ENCODE measurements at regions not wholly inside any gene's neighbourhood (a gene's known extent, or its start where the extent isn't known, plus 50 kb on each side); places are given as distances from the start of the nearest gene placed in this dataset.

DNA sequence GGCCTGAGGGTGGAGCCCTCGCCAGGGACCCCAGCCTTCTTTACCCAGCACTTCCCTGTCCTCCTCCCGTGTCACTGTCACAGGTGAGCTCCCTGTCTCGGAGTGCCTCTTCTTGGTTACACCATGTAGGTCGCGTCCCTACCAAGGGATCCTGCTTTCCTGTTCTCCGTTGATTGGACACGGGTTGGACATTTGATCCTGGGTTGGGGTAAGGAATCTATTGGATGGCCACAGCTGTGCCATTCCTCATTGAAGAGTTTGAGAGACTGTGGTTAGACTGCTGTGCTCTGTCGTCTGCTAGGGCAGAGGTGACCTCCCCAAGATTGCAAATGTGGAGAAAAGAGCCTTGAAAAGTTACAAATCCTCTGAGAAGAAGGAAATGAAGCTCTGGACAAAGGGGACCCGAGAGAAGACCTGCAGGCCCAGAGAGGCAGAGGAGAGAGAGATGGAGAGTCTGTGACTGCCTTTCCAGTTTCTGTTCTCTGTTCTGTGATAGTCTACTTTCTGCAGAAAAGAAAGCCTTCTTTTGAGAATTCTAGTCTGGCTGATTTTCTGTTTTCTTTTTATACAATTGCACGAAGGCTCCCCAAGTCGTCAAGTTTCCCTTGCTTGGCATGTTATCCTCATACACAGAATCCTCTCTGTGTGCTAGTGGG lies 325.7 kb upstream of the RGMA start:
- in situ Hi-C loops (cut with MboI; ENCODE audit: low sequenced_read_pairs), result no loop called here

DNA sequence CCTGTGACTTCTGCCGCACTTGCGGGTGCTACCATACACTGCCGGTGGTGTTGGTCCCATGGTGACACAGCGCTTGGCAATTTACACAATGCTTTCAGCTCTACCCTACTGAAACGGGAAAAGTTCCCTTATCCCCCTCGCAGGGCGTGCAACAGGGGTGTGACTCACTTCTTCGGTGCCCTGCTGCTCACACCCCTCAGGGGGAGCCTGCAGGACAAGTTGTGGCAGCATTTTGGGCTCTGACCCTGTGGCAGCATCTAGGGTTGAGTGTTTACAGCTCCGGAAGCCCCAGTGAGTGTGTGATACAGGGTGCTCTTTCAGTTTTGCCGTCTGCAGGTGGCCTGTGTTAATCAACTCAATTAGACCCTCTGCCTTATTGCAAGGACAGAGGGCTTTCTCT lies 324.7 kb upstream of the RGMA start:
- in situ Hi-C loops (cut with MboI; ENCODE audit: low sequenced_read_pairs), result no loop called here

DNA sequence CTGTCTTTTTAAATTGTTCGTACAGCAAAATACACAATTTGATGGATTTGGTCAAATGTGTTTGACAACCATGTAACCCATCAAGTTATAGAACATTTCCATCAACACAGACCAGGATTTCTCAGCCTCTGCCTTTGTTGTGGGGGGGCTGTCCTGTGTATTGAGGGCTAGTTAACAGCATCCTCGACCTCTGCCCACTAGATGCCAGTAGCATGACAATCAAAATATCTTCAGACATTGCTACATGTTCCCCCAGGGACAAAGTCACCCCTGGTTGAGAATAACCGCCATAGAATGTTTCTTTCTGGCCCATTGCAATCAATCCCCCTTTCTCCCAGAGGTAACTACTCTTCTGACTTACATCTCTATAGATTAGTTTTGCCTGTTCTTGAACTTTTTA lies 310.1 kb upstream of the RGMA start:
- in situ Hi-C loops (cut with MboI; ENCODE audit: low sequenced_read_pairs), result no loop called here

DNA sequence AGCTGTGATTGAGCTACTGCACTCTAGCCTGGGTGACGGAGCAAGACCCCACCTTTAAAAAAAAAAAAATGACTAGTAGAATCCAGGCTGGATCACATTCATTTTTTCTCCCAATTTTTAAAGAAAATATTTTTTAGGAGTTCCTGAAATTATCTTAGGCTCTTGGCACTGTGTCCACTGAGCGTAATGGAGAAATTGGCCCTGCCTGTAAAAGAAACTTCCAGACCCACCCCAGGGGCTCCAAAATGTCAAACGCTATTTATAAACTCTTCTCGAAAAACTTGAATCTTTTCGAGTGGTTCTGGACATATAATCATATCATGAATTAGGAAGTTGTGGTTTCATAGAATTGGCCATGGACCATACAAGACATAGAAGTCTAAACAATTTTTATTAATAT lies 300.2 kb upstream of the RGMA start:
- in situ Hi-C loops (cut with MboI; ENCODE audit: low sequenced_read_pairs), result no loop called here

GRCh38 chr15:93384886-93385285 lies 295.9 kb upstream of the RGMA start:
- in situ Hi-C loops (cut with MboI; ENCODE audit: low sequenced_read_pairs), result no loop called here

DNA sequence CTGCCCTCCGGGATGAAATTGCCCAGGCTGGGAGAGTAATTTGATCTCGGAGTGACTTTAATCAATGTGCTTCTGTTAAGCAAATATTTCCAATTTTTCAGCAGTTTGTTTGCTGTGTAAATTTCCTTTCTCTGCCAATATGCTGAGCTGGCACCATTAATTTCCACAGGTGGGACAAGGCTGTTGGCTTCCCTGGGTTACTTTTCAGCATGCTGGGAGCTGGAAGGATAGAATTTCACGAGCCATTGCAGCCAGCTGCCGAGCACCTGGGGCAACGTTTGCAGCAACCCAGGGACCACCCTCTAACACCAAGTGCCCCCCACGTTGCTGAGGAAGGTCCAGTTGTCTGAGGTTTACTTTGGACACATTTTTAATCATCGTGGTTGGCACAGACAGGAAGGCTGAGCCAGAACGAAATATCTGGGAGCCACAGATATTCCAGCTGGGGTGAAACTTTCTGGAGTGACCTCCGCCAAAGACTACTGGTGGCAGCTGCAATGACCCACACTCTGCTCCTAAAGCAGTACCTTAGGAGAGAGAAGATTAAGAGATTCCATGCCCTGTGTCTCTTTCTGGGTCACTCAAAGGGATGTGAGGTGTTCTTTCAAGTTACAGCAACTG lies 293.3 kb upstream of the RGMA start:
- in situ Hi-C loops (cut with MboI; ENCODE audit: low sequenced_read_pairs), result no loop called here

GRCh38 chr15:93378558-93378957 lies 289.5 kb upstream of the RGMA start:
- in situ Hi-C loops (cut with MboI; ENCODE audit: low sequenced_read_pairs), result no loop called here

DNA sequence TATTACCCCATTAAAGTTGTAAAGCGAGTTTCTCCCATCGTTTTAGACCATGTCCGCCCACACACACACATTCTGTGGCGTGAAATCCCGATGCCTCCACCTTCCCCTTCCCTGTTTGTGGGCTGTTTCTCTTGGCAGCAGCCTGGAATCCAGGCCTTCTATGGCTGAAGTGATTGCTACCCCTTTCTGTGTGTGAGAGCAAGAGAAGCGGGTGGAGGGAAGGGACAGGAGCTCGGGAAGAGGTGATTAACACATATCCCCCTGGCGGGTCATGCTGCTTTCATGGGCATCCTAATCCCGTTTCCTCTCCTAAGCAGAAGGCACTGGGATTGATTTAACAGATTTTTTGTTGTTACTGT lies 283.8 kb upstream of the RGMA start:
- in situ Hi-C loops (cut with MboI; ENCODE audit: low sequenced_read_pairs), result no loop called here

- in situ Hi-C loops (cut with MboI; ENCODE audit: low sequenced_read_pairs), result no loop called here
Measured at GRCh38 chr15:93372208-93372864, 283.3 kb upstream of the RGMA start.

GRCh38 chr15:93366387-93367100 lies 277.5 kb upstream of the RGMA start:
- in situ Hi-C loops (cut with MboI; ENCODE audit: low sequenced_read_pairs), result no loop called here

- in situ Hi-C loops (cut with MboI; ENCODE audit: low sequenced_read_pairs), result no loop called here
Measured at GRCh38 chr15:93362821-93363220, 273.8 kb upstream of the RGMA start.

- in situ Hi-C loops (cut with MboI; ENCODE audit: low sequenced_read_pairs), result no loop called here
Measured at GRCh38 chr15:93362203-93362602, 273.2 kb upstream of the RGMA start.

- in situ Hi-C loops (cut with MboI; ENCODE audit: low sequenced_read_pairs), result no loop called here
Measured at GRCh38 chr15:93361703-93362102, 272.7 kb upstream of the RGMA start.

DNA sequence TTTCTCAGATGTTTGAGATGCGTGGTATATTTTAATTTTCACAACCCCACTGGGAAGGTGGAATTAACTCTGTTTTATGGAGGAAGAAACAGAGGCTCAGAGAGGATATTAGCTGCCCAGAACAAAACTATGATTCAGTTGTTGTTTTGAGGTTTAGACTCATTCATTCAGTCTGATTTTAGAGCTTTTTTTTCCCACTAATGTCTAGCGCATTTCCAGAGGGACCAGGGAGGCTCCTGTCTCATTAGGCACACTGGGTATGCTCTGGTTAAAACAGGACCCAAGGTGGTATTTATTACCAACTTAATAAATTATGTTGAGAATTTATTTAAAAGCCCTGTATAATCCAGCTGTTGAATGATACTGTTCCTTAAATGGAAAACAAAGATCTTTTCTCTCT lies 272.0 kb upstream of the RGMA start:
- in situ Hi-C loops (cut with MboI; ENCODE audit: low sequenced_read_pairs), result no loop called here

DNA sequence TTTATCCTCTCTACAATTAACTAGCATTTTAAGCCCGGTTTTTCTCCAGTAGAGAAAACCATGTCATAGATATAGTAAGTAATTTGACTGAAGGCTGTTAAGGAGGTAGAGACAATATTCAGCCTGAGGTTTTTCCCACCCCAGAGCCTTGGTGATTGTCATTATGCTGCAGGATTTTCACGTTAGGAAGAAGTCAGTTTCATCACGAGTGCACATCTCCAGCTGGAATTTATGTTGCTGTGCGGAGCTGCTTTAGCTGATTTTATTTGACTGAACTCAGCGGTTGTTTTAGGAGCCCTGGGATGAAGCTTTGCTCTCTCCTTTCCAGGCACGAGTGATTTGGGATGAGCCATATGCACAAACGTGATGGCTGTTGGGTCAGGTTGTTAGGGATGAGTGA lies 271.3 kb upstream of the RGMA start:
- in situ Hi-C loops (cut with MboI; ENCODE audit: low sequenced_read_pairs), result no loop called here

DNA sequence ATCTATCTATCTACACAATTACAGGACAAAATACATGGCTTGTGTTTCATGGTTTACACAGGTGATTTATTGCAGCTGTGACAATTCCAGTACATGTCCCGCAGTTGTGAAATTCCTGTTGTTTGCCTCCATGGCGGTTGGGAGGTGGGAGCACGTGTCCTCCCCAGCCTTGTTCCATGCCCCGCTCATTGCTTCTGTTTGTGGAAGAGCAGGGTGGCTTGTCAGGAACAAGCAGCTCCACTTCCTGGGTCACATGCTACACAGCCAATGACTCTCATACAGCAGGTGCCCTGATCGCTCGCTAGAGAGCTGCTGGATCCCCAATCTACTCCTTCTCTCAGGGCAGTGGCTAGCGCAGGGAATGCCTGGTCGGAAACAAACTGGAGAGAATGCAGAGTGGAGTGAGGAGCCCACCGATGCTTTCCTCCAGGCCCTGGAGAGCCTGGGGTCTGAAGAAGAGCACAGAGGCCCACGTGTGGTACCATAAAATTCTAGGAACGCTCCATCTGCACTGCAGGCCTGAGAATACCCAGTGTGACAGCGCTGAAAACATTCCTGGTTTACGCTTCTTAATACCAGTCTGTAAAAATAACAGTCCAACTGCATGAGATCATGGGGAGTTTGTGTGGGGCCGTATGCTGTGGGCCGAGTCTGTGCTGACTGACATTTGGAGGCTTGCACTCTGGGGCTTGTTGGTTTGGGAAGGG lies 270.6 kb upstream of the RGMA start:
- in situ Hi-C loops (cut with MboI; ENCODE audit: low sequenced_read_pairs), result no loop called here

DNA sequence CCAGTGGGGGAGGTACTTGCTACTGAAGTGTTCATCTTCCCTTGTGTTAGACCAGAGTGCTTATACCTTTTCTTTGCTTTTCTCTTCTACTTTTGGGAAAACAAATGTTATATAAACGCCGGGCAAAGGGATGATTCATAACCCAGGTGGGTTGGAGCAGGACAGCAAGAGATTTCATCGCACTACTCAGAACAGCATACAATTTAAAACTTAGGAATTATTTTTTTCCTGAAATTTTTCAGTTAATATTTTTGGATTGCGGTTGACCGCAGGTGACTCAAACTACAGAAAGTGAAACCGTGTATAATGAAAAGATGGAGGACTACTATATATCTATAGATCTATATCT lies 270.0 kb upstream of the RGMA start:
- in situ Hi-C loops (cut with MboI; ENCODE audit: low sequenced_read_pairs), result no loop called here

DNA sequence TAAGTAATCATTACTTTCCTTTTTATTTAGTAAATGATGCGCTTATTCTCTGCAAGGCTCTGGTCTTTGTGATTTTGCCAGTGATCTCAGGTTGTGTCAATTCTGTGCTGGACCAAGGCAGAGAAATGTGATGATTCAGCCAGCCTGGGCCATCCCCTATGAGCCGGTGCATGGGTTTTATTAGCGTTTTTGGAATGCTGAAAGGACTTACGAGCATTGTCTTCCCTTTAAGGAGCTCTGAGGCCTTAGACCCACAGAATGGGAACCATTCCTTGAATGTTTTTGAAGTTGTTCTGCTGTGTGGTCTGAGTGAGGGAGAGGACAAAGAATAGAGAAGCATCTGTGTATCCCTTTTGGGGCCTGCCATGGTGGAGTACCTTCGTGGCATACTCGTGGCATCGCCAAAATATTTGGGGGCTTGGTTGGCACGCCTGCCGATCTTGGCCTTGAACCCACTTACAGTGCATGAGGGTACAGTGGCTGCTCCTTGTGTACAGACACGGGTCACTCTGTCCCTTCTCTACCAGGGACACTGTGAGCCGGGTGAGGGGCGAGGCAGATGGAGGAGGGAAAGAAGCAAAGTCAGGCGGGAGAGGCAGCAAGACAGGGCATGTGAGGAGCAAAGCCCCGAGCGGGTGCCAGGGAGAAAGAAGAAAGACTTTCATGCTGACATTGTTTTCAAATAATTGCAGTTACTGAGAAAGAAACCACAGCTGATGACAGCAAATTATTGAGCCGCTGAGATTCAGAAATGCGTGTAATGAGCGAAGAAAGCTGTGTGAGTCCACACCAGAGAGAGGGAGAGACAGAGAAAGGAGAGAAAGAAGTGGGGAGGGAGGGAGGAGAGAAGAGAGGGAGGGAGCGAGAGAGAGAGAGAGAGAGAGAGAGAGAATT lies 269.4 kb upstream of the RGMA start:
- in situ Hi-C loops (cut with MboI; ENCODE audit: low sequenced_read_pairs), result no loop called here

DNA sequence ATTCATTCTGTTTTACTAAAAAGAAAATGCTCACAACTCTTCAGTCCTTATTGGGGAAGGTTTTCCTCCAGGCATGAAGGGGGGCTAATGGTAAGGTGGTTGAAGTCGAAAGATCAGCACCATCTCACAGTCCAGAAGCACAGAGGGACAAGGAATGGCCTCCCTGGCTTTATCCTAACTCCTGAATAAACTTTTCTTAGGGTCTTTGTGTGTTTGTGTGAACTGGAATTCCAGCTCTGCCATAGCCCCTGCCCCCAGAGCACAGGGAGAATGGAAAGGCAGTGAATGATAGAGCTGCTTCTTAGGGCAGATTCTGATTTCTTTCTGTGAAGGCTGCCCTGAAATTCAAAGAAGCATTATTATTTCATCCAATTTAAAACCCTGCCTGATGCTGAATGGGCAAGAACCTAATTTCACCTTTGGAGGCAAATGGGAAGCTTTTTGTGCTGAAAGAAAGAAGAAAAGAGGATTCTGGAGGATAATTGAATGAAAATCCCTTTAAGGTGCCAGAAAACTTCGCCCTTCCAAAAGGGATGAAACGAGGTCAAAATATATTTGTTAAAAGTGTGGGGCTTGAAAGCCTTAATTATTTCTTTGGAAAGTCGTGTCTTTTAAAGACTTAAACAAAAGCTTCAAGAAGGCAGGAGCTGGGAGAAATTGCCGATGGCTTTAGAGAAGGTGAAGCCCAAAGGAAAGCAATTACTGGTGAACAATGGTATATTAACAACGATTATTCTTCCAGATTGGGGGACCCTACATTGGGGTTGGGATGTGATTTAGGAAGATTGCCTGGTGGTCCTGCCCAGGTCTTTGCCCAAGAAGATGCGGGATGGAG lies 259.9 kb upstream of the RGMA start:
- in situ Hi-C loops (cut with MboI; ENCODE audit: low sequenced_read_pairs), result no loop called here

GRCh38 chr15:93347986-93348385 lies 259.0 kb upstream of the RGMA start:
- in situ Hi-C loops (cut with MboI; ENCODE audit: low sequenced_read_pairs), result no loop called here
